ENCODE measurements at regions not wholly inside any gene's neighbourhood (a gene's known extent, or its start where the extent isn't known, plus 50 kb on each side); places are given as distances from the start of the nearest gene placed in this dataset.

- Histone ChIP-seq H3K9ac (replicated peaks in 1 of 4; ENCODE audit: extremely low read depth in 1 of 4, low read depth in 3 of 4, low read length in 3 of 4) (no peak overlapping the region), H2BK120ac (replicated peaks; ENCODE audit: low read depth, low read length) (no peak overlapping the region), H3K9me3 (ENCODE audit: insufficient read depth in 2 of 2, low read depth in 1 of 2, low read length in 1 of 2) (no peaks in the 10 kb centered on the region), H2BK5ac (ENCODE audit: low read depth, low read length) (no peak overlapping the region), H4K5ac (ENCODE audit: insufficient read length, low read depth, low read length) (no peak overlapping the region), H2AFZ (ENCODE audit: low read length) (no peak overlapping the region), H3K4ac (replicated peaks; ENCODE audit: insufficient read length, low read depth, low read length) (no peak overlapping the region), H4K91ac (replicated peaks; ENCODE audit: insufficient read length, low read length) (no peak overlapping the region), H3K4me1 (replicated peaks in 1 of 4; ENCODE audit: control insufficient read depth in 3 of 4, insufficient read depth in 4 of 4, low read length in 3 of 4) (no peaks in the 10 kb centered on the region), H3K27me3 (replicated peaks in 1 of 4; ENCODE audit: control insufficient read depth in 3 of 4, extremely low read depth in 1 of 4, insufficient read depth in 3 of 4, low read length in 3 of 4) (no peaks in the 10 kb centered on the region), H2AK5ac (ENCODE audit: low read depth, low read length) (no peak overlapping the region), H3K23ac (ENCODE audit: insufficient read length) (no peak overlapping the region), H3K4me3 (ENCODE audit: extremely low read depth in 1 of 4, insufficient read depth in 2 of 4, low read depth in 3 of 4, low read length in 4 of 4) (no peak overlapping the region), H3K23me2 (ENCODE audit: low read depth, low read length) (no peaks in the 10 kb centered on the region), H3K79me2 (ENCODE audit: control insufficient read depth in 1 of 2, insufficient read depth in 2 of 2, low read length in 2 of 2) (no peaks in the 10 kb centered on the region), H2BK20ac (ENCODE audit: low read length) (no peak overlapping the region), H3K14ac (ENCODE audit: insufficient read length) (no peak overlapping the region), H3K36me3 (ENCODE audit: control insufficient read depth in 2 of 4, insufficient read depth in 4 of 4, low read length in 3 of 4) (no peaks in the 10 kb centered on the region), H3K79me1 (ENCODE audit: low read depth, low read length) (no peaks in the 10 kb centered on the region), H2BK12ac (ENCODE audit: low read depth, low read length) (no peak overlapping the region), H3K18ac (ENCODE audit: extremely low read depth, low read length) (no peak overlapping the region), H2BK15ac (ENCODE audit: low read length) (no peak overlapping the region), H3K4me2 (ENCODE audit: insufficient read depth in 1 of 2, low read depth in 2 of 2, low read length in 2 of 2) (no peak overlapping the region), H4K8ac (ENCODE audit: extremely low read depth, insufficient read depth, low read length) (no peak overlapping the region), H3K56ac (replicated peaks; ENCODE audit: insufficient read length, low read depth, low read length) (no peak overlapping the region), H4K20me1 (replicated peaks in 1 of 2; ENCODE audit: control insufficient read depth in 1 of 2, insufficient read depth in 2 of 2, low read length in 2 of 2) (no peaks in the 10 kb centered on the region), H3K27ac (ENCODE audit: low read depth, low read length) (no peak overlapping the region)
- ChIA-PET CTCF (ENCODE audit: partially characterized antibody) (no interaction called here), POLR2A (ENCODE audit: partially characterized antibody) (no interaction called here)
- DNase-seq (ENCODE audit: low read depth in 1 of 2, low spot score in 2 of 2) (no peak), FAIRE-seq (no peak)
- TF ChIP-seq SAP30 (IDR thresholded peaks at IDR 0.05; ENCODE audit: insufficient read depth, insufficient replicate concordance, low read length) (no peak), MAX (IDR thresholded peaks at IDR 0.05) (no peak), MAFK (IDR thresholded peaks at IDR 0.05; ENCODE audit: low read depth, low read length) (no peak), EGR1 (IDR thresholded peaks at IDR 0.05; ENCODE audit: borderline replicate concordance, low read depth, low read length) (no peak), POLR2A (IDR thresholded peaks at IDR 0.05; ENCODE audit: control extremely low read depth in 1 of 2, low read depth in 2 of 2, low read length in 2 of 2) (no peak), RAD21 (IDR thresholded peaks at IDR 0.05 in 1 of 2, conservative IDR thresholded peaks at IDR 0.05 in 1 of 2; ENCODE audit: low read depth in 2 of 2, low read length in 2 of 2) (no peak), SP1 (IDR thresholded peaks at IDR 0.05; ENCODE audit: low read depth, low read length) (no peak), ASH2L (IDR thresholded peaks at IDR 0.05; ENCODE audit: low read length) (no peak), TEAD4 (IDR thresholded peaks at IDR 0.05; ENCODE audit: low read depth, low read length) (no peak), CEBPB (IDR thresholded peaks at IDR 0.05; ENCODE audit: low read depth, low read length) (no peak), SIN3A (conservative IDR thresholded peaks at IDR 0.05 in 1 of 2, IDR thresholded peaks at IDR 0.05 in 1 of 2; ENCODE audit: low read depth in 1 of 2, low read length in 2 of 2) (no peak), ATF2 (IDR thresholded peaks at IDR 0.05; ENCODE audit: low read length) (no peak), NANOG (IDR thresholded peaks at IDR 0.05; ENCODE audit: insufficient read depth, low read depth, low read length, poor library complexity, severe bottlenecking) (no peak), SP2 (IDR thresholded peaks at IDR 0.05; ENCODE audit: low read length) (no peak), CBX5 (IDR thresholded peaks at IDR 0.05; ENCODE audit: low read depth, low read length) (no peak)
These were observed 328.2 kb upstream of the LRATD1 start for GRCh38 chr2:14304326-14304725.

All from H1 (cell line).